H1 (cell line): ENCODE measurements at regions not wholly inside any gene's neighbourhood (a gene's known extent, or its start where the extent isn't known, plus 50 kb on each side); places are given as distances from the start of the nearest gene placed in this dataset.

Experiments used
- CTCF ChIA-PET: fragments of 300-600 bp; sonication (Branson Sonifier 250); formaldehyde crosslinking; loops from one replicate; lab custom pipeline; 2021; ENCODE audit not compliant: partially characterized antibody; lab: Charles Lee
- POLR2A ChIA-PET: fragments of 300-600 bp; sonication (Branson Sonifier 250); formaldehyde crosslinking; loops from one replicate; lab custom pipeline; 2021; ENCODE audit warnings: inconsistent platforms; ENCODE audit not compliant: partially characterized antibody; lab: Charles Lee
- DNase-seq, 2 experiments: peaks; one replicate each; pipeline versions ENCODE4 v3.0.0 to v3.0.0-alpha.2; 2010 to 2022; ENCODE audit warnings: low spot score in 2 of 2, low read depth in 1 of 2, mixed read lengths in 1 of 2
- FAIRE-seq: peaks from 2 replicates; lab custom pipeline; 2011; peaks lifted over from hg19 to GRCh38; lab: Jason Lieb, UNC
- H2AFZ ChIP-seq: 2 replicates; pipeline ENCODE4 v1.8.1; 2012; ENCODE audit warnings: low read length, inconsistent platforms
- H2AK5ac ChIP-seq: 2 replicates; pipeline ENCODE4 v1.6.1; 2013; ENCODE audit warnings: low read depth, low read length
- H2BK120ac ChIP-seq: replicated peaks from 2 replicates; pipeline ENCODE3; 2013; ENCODE audit warnings: low read depth, low read length, inconsistent platforms
- H2BK12ac ChIP-seq: 2 replicates; pipeline ENCODE4 v1.6.1; 2013; ENCODE audit warnings: low read depth, low read length
- H2BK15ac ChIP-seq: 2 replicates; pipeline ENCODE4 v1.6.1; 2013; ENCODE audit warnings: low read length
- H2BK20ac ChIP-seq: 2 replicates; pipeline ENCODE4 v1.6.1; 2013; ENCODE audit warnings: low read length
- H2BK5ac ChIP-seq: 2 replicates; pipeline ENCODE4 v1.6.1; 2013; ENCODE audit warnings: low read depth, low read length
- H3K14ac ChIP-seq: 2 replicates; pipeline ENCODE4 v1.6.1; 2013; ENCODE audit warnings: inconsistent platforms; ENCODE audit not compliant: insufficient read length
- H3K18ac ChIP-seq: 2 replicates; pipeline ENCODE4 v1.6.1; 2013; ENCODE audit warnings: low read length; ENCODE audit errors: extremely low read depth
- H3K23ac ChIP-seq: 2 replicates; pipeline ENCODE4 v1.6.1; 2013; ENCODE audit warnings: inconsistent platforms; ENCODE audit not compliant: insufficient read length
- H3K23me2 ChIP-seq: 2 replicates; pipeline ENCODE4 v1.6.1; 2013; ENCODE audit warnings: low read depth, low read length
- H3K27ac ChIP-seq: 2 replicates; pipeline ENCODE4 v1.6.1; 2011; ENCODE audit warnings: low read depth, low read length, inconsistent platforms
- H3K27me3 ChIP-seq, 4 experiments: replicated peaks in 1 of 4; 1 replicate in 1 of 4; 2 replicates in 3 of 4; pipeline versions ENCODE4 v1.6.1 to v1.8.1; 2011 to 2013; ENCODE audit warnings: low read length in 3 of 4, mild to moderate bottlenecking in 3 of 4, inconsistent platforms in 2 of 4, mixed read lengths in 2 of 4, moderate library complexity in 1 of 4; ENCODE audit not compliant: control insufficient read depth in 3 of 4, insufficient read depth in 3 of 4; ENCODE audit errors: extremely low read depth in 1 of 4
- H3K36me3 ChIP-seq, 4 experiments: 2 replicates each; pipeline versions ENCODE4 v1.6.1 to v1.8.1; 2011 to 2013; ENCODE audit warnings: mild to moderate bottlenecking in 4 of 4, low read length in 3 of 4, moderate library complexity in 2 of 4, control low read depth in 1 of 4, inconsistent platforms in 1 of 4; ENCODE audit not compliant: insufficient read depth in 4 of 4, control insufficient read depth in 2 of 4
- H3K4ac ChIP-seq: replicated peaks from 2 replicates; pipeline ENCODE3; 2013; ENCODE audit warnings: low read length, low read depth, mixed read lengths, inconsistent platforms; ENCODE audit not compliant: insufficient read length
- H3K4me1 ChIP-seq, 4 experiments: replicated peaks in 1 of 4; 1 replicate in 1 of 4; 2 replicates in 3 of 4; pipeline versions ENCODE4 v1.6.1 to v1.8.1; 2011 to 2013; ENCODE audit warnings: low read length in 3 of 4, inconsistent platforms in 2 of 4, mixed read lengths in 1 of 4; ENCODE audit not compliant: insufficient read depth in 4 of 4, control insufficient read depth in 3 of 4
- H3K4me2 ChIP-seq, 2 experiments: 2 replicates each; pipeline versions ENCODE4 v1.6.1 to v1.8.1; 2011 to 2013; ENCODE audit warnings: low read depth in 2 of 2, low read length in 2 of 2, control low read depth in 1 of 2, inconsistent platforms in 1 of 2, mild to moderate bottlenecking in 1 of 2; ENCODE audit not compliant: insufficient read depth in 1 of 2
- H3K4me3 ChIP-seq, 4 experiments: fragments of 200-600, 300-600 bp in 1 of 4; sonication (generic), shearing (Covaris generic), sonication (Bioruptor Twin) in 1 of 4; 2 replicates each; pipeline versions ENCODE4 v1.5.1 to v1.8.1; 2011 to 2016; ENCODE audit warnings: low read length in 4 of 4, low read depth in 3 of 4, control low read depth in 2 of 4, inconsistent platforms in 2 of 4, mild to moderate bottlenecking in 2 of 4, mixed read lengths in 1 of 4, moderate library complexity in 1 of 4; ENCODE audit not compliant: insufficient read depth in 2 of 4; ENCODE audit errors: extremely low read depth in 1 of 4
- H3K56ac ChIP-seq: replicated peaks from 2 replicates; pipeline ENCODE3; 2013; ENCODE audit warnings: low read depth, mild to moderate bottlenecking, mixed read lengths, low read length, inconsistent platforms; ENCODE audit not compliant: insufficient read length
- H3K79me1 ChIP-seq: 2 replicates; pipeline ENCODE4 v1.6.1; 2013; ENCODE audit warnings: low read depth, low read length, control low read depth
- H3K79me2 ChIP-seq, 2 experiments: 2 replicates each; pipeline versions ENCODE4 v1.6.1 to v1.8.1; 2012 to 2013; ENCODE audit warnings: low read length in 2 of 2, mild to moderate bottlenecking in 2 of 2, inconsistent platforms in 1 of 2; ENCODE audit not compliant: insufficient read depth in 2 of 2, control insufficient read depth in 1 of 2
- H3K9ac ChIP-seq, 4 experiments: replicated peaks in 1 of 4; 1 replicate in 1 of 4; 2 replicates in 3 of 4; pipeline versions ENCODE4 v1.6.1 to v1.8.1; 2011 to 2013; ENCODE audit warnings: low read depth in 3 of 4, low read length in 3 of 4, control low read depth in 2 of 4, mild to moderate bottlenecking in 2 of 4, moderate library complexity in 2 of 4, inconsistent platforms in 1 of 4; ENCODE audit errors: extremely low read depth in 1 of 4
- H3K9me3 ChIP-seq, 2 experiments: 2 replicates each; pipeline versions ENCODE4 v1.6.1 to v1.8.1; 2012 to 2013; ENCODE audit warnings: mild to moderate bottlenecking in 2 of 2, moderate library complexity in 2 of 2, control low read depth in 1 of 2, inconsistent platforms in 1 of 2, low read depth in 1 of 2, low read length in 1 of 2, mixed read lengths in 1 of 2; ENCODE audit not compliant: insufficient read depth in 2 of 2
- H4K20me1 ChIP-seq, 2 experiments: replicated peaks in 1 of 2; 2 replicates each; pipeline versions ENCODE3 to v1.8.1; 2011 to 2013; ENCODE audit warnings: inconsistent platforms in 2 of 2, low read length in 2 of 2, mild to moderate bottlenecking in 1 of 2; ENCODE audit not compliant: insufficient read depth in 2 of 2, control insufficient read depth in 1 of 2
- H4K5ac ChIP-seq: 2 replicates; pipeline ENCODE4 v1.6.1; 2013; ENCODE audit warnings: low read length, low read depth, mixed read lengths, inconsistent platforms; ENCODE audit not compliant: insufficient read length
- H4K8ac ChIP-seq: 2 replicates; pipeline ENCODE4 v1.8.0; 2013; ENCODE audit warnings: mild to moderate bottlenecking, moderate library complexity, low read length, inconsistent platforms; ENCODE audit not compliant: insufficient read depth; ENCODE audit errors: extremely low read depth
- H4K91ac ChIP-seq: replicated peaks from 2 replicates; pipeline ENCODE3; 2013; ENCODE audit warnings: low read length, mixed read lengths, inconsistent platforms; ENCODE audit not compliant: insufficient read length
- CEBPB ChIP-seq: IDR thresholded peaks from 2 replicates; pipeline ENCODE4 v1.6.1; 2012; ENCODE audit warnings: low read depth, low read length
- CHD1 ChIP-seq: IDR thresholded peaks from 2 replicates; pipeline ENCODE4 v1.6.1; 2012; ENCODE audit warnings: low read depth, low read length, improper control_type of control experiment
- CTCF ChIP-seq, 3 experiments: IDR thresholded peaks; 1 replicate in 2 of 3; 2 replicates in 1 of 3; pipeline versions ENCODE4 v1.5.1 to v1.6.1; 2011; ENCODE audit warnings: low read length in 3 of 3, mild to moderate bottlenecking in 3 of 3, inconsistent platforms in 2 of 3, low read depth in 1 of 3, moderate library complexity in 1 of 3; ENCODE audit not compliant: insufficient read depth in 1 of 3; ENCODE audit errors: control extremely low read depth in 1 of 3
- EP300 ChIP-seq, 2 experiments: IDR thresholded peaks; 1 replicate in 1 of 2; 2 replicates in 1 of 2; pipeline ENCODE4 v1.6.1; 2011 to 2012; ENCODE audit warnings: low read depth in 2 of 2, low read length in 2 of 2, mild to moderate bottlenecking in 2 of 2, borderline replicate concordance in 1 of 2, inconsistent platforms in 1 of 2, moderate library complexity in 1 of 2
- KDM1A ChIP-seq: fragments of 200-600, 300-600 bp; sonication (generic); IDR thresholded peaks from 2 replicates; pipeline ENCODE4 v1.7.1; 2016; ENCODE audit warnings: mild to moderate bottlenecking, low read length, borderline replicate concordance
- KDM4A ChIP-seq: IDR thresholded peaks from one replicate; pipeline ENCODE4 v1.7.1; 2012; ENCODE audit warnings: low read depth, mild to moderate bottlenecking, moderate library complexity, low read length, inconsistent platforms; ENCODE audit not compliant: severe bottlenecking
- POLR2AphosphoS5 ChIP-seq: IDR thresholded peaks from 2 replicates; pipeline ENCODE4 v1.6.1; 2011; ENCODE audit warnings: low read depth, low read length
- RXRA ChIP-seq: IDR thresholded peaks from 2 replicates; pipeline ENCODE4 v1.6.1; 2011; ENCODE audit warnings: low read depth, mild to moderate bottlenecking, low read length, moderate library complexity; ENCODE audit not compliant: insufficient read depth
- SP1 ChIP-seq: IDR thresholded peaks from 2 replicates; pipeline ENCODE4 v1.6.1; 2011; ENCODE audit warnings: low read depth, low read length
- SUZ12 ChIP-seq: fragments of 200-600 bp; sonication (generic); IDR thresholded peaks from 2 replicates; pipeline ENCODE4 v1.6.1; 2012; ENCODE audit warnings: mild to moderate bottlenecking, inconsistent platforms, low read length, moderate library complexity, mixed read lengths
- WGBS, 2 experiments: shearing (Covaris generic) in 1 of 2; methylation state at CpG; one replicate each; pipeline versions ENCODE4 v1.1.6 to v1.1.7; 2013 to 2015; ENCODE audit warnings: low lambda C conversion rate in 2 of 2, mixed read lengths in 2 of 2, inconsistent platforms in 1 of 2, low coverage in 1 of 2, missing lambda C conversion rate in 1 of 2; ENCODE audit not compliant: insufficient replicate concordance in 2 of 2, insufficient coverage in 1 of 2, insufficient read length in 1 of 2; ENCODE audit errors: extremely low coverage in 1 of 2, missing lambda C conversion rate in 1 of 2; 5-methylcytosine and 5-hydroxymethylcytosine counted together

GRCh38 chr5:87649455-87649854, 236.7 kb upstream of the CCNH start:
- Histone ChIP-seq H3K79me1 (no peaks in the 10 kb centered on the region), H2AFZ (no peak overlapping the region), H4K91ac (no peak overlapping the region), H3K23me2 (no peaks in the 10 kb centered on the region), H3K4ac (no peak overlapping the region), H4K20me1 (no peaks in the 10 kb centered on the region), H2AK5ac (no peak overlapping the region), H4K5ac (no peak overlapping the region), H3K9ac (no peak overlapping the region), H3K4me1 (peaks cover 0 to 4% (median 0%) of the 10 kb centered on the region in 4 experiments; a peak in 1 of 7 replicates), H2BK5ac (no peak overlapping the region), H3K4me2 (no peak overlapping the region), H3K79me2 (no peaks in the 10 kb centered on the region), H2BK15ac (no peak overlapping the region), H3K14ac (no peak overlapping the region), H4K8ac (no peak overlapping the region), H3K56ac (no peak overlapping the region), H2BK120ac (no peak overlapping the region), H3K27me3 (no peaks in the 10 kb centered on the region), H3K4me3 (no peak overlapping the region), H3K27ac (no peak overlapping the region), H3K23ac (no peak overlapping the region), H2BK12ac (no peak overlapping the region), H3K9me3 (no peaks in the 10 kb centered on the region), H3K18ac (no peak overlapping the region), H3K36me3 (no peaks in the 10 kb centered on the region), H2BK20ac (no peak overlapping the region)
- ChIA-PET POLR2A (no interaction called here), CTCF (no interaction called here)
- DNase-seq (no peak), FAIRE-seq (no peak)
- 92% methylated on average over 4 of the region's 4 CpGs; no CpG with 5 or more reads in 1 of the 2 experiments for WGBS, 2 experiments
- TF ChIP-seq SUZ12 (no peak), KDM1A (no peak), RXRA (no peak), CHD1 (no peak), KDM4A (no peak), SP1 (no peak), EP300 (IDR thresholded peaks at IDR 0.05; ENCODE audit: borderline replicate concordance in 1 of 2, low read depth in 2 of 2, low read length in 2 of 2) (no peak), CTCF (IDR thresholded peaks at IDR 0.05; ENCODE audit: control extremely low read depth in 1 of 3, insufficient read depth in 1 of 3, low read depth in 1 of 3, low read length in 3 of 3) (no peak), POLR2AphosphoS5 (no peak), CEBPB (no peak)
